B cell (primary cell): ENCODE measurements at regions not wholly inside any gene's neighbourhood (a gene's known extent, or its start where the extent isn't known, plus 50 kb on each side); places are given as distances from the start of the nearest gene placed in this dataset.

ENCODE experiments used
- CTCF ChIP-seq: fragments of 200-600 bp; IDR thresholded peaks from one replicate; pipeline ENCODE4 v1.8.0; 2022; ENCODE audit warnings: antibody characterized with exemption, mild to moderate bottlenecking
- EZH2 ChIP-seq: IDR thresholded peaks from 2 replicates; pipeline ENCODE4 v1.6.1; 2012; ENCODE audit warnings: borderline replicate concordance, low read depth, mild to moderate bottlenecking, moderate library complexity, low read length; ENCODE audit not compliant: insufficient read depth, poor library complexity, severe bottlenecking

- TF ChIP-seq CTCF (no peak), EZH2 (no peak)
Measured at GRCh38 chr10:22473459-22473858, 128.2 kb downstream of the SPAG6 start.
